Activated CD4-positive, alpha-beta memory T cell treated with anti-CD3 and anti-CD28 coated beads, Interleukin-2, amount 10 ng/mL, durations not matched to agents 7 days and 5 days (primary cell): ENCODE measurements at regions not wholly inside any gene's neighbourhood (a gene's known extent, or its start where the extent isn't known, plus 50 kb on each side); places are given as distances from the start of the nearest gene placed in this dataset.

Experiments used
- CTCF ChIA-PET: fragments of 350-600 bp; sonication (Branson Sonifier 250); formaldehyde crosslinking; loops from one replicate; lab custom pipeline; 2021; ENCODE audit warnings: antibody characterized with exemption, inconsistent platforms; lab: Charles Lee
- POLR2A ChIA-PET: fragments of 350-600 bp; sonication (Branson Sonifier 250); formaldehyde crosslinking; loops from one replicate; lab custom pipeline; 2021; ENCODE audit warnings: antibody characterized with exemption; lab: Charles Lee
- DNase-seq: peaks from one replicate; pipeline ENCODE4 v3.0.0-alpha.2; 2020
- H3K27ac Mint-ChIP-seq: one replicate; pipeline ENCODE4 v1.8.0; 2021; ENCODE audit warnings: mild to moderate bottlenecking, mixed read lengths
- H3K27me3 Mint-ChIP-seq: one replicate; pipeline ENCODE4 v1.8.0; 2021; ENCODE audit warnings: mixed read lengths
- H3K36me3 Mint-ChIP-seq: one replicate; pipeline ENCODE4 v1.8.0; 2021; ENCODE audit warnings: low read depth, mixed read lengths
- H3K4me1 Mint-ChIP-seq: one replicate; pipeline ENCODE4 v1.8.0; 2021; ENCODE audit warnings: mixed read lengths
- H3K4me3 Mint-ChIP-seq: one replicate; pipeline ENCODE4 v1.8.0; 2021; ENCODE audit warnings: mild to moderate bottlenecking, mixed read lengths
- H3K9me3 Mint-ChIP-seq: one replicate; pipeline ENCODE4 v1.8.0; 2021; ENCODE audit warnings: mixed read lengths

- Mint-ChIP-seq H3K27me3 (no peaks in the 10 kb centered on the region), H3K9me3 (no peaks in the 10 kb centered on the region), H3K4me3 (no peak overlapping the region), H3K27ac (no peak overlapping the region), H3K36me3 (no peaks in the 10 kb centered on the region), H3K4me1 (no peaks in the 10 kb centered on the region)
- DNase-seq, result no peak
- ChIA-PET POLR2A (no interaction called here), CTCF (no interaction called here)
These were observed 77.1 kb upstream of the CACNA2D3 start for GRCh38 chr3:54045061-54045815.

GRCh38 chr3:54042259-54042823, 80.0 kb upstream of the CACNA2D3 start:
- H3K4me3 Mint-ChIP-seq, result no peak overlapping the region
- DNase-seq, result no peak
- ChIA-PET POLR2A (no interaction called here), CTCF (no interaction called here)
- no peaks in the 10 kb centered on the region for H3K36me3 Mint-ChIP-seq
- no peak overlapping the region for H3K27ac Mint-ChIP-seq
- no peaks in the 10 kb centered on the region for H3K27me3 Mint-ChIP-seq
- H3K4me1 Mint-ChIP-seq, result no peaks in the 10 kb centered on the region
- no peaks in the 10 kb centered on the region for H3K9me3 Mint-ChIP-seq

GRCh38 chr3:54040476-54040875, 81.9 kb upstream of the CACNA2D3 start:
- no peak for DNase-seq
- no peaks in the 10 kb centered on the region for H3K27me3 Mint-ChIP-seq
- POLR2A ChIA-PET, result no interaction called here
- no peaks in the 10 kb centered on the region for H3K4me1 Mint-ChIP-seq
- H3K9me3 Mint-ChIP-seq, result no peaks in the 10 kb centered on the region
- H3K36me3 Mint-ChIP-seq, result no peaks in the 10 kb centered on the region
- CTCF ChIA-PET, result no interaction called here
- no peak overlapping the region for H3K27ac Mint-ChIP-seq
- no peak overlapping the region for H3K4me3 Mint-ChIP-seq

- ChIA-PET CTCF (no interaction called here), POLR2A (no interaction called here)
- Mint-ChIP-seq H3K4me1 (no peaks in the 10 kb centered on the region), H3K27ac (no peak overlapping the region), H3K27me3 (no peaks in the 10 kb centered on the region), H3K9me3 (no peaks in the 10 kb centered on the region), H3K36me3 (no peaks in the 10 kb centered on the region), H3K4me3 (no peak overlapping the region)
- no peak for DNase-seq
These were observed 84.0 kb upstream of the CACNA2D3 start for GRCh38 chr3:54038391-54038790.

- no peaks in the 10 kb centered on the region for H3K9me3 Mint-ChIP-seq
- H3K4me1 Mint-ChIP-seq, result no peaks in the 10 kb centered on the region
- no peak overlapping the region for H3K27ac Mint-ChIP-seq
- no peaks in the 10 kb centered on the region for H3K36me3 Mint-ChIP-seq
- H3K27me3 Mint-ChIP-seq, result no peaks in the 10 kb centered on the region
- CTCF ChIA-PET, result no interaction called here
- POLR2A ChIA-PET, result no interaction called here
- DNase-seq, result no peak
- H3K4me3 Mint-ChIP-seq, result no peak overlapping the region
These were observed 85.8 kb upstream of the CACNA2D3 start for GRCh38 chr3:54036543-54036942.

GRCh38 chr3:54034971-54035370, 87.4 kb upstream of the CACNA2D3 start:
- no peaks in the 10 kb centered on the region for H3K4me1 Mint-ChIP-seq
- H3K27ac Mint-ChIP-seq, result no peak overlapping the region
- H3K36me3 Mint-ChIP-seq, result no peaks in the 10 kb centered on the region
- no peak for DNase-seq
- H3K4me3 Mint-ChIP-seq, result no peak overlapping the region
- H3K9me3 Mint-ChIP-seq, result no peaks in the 10 kb centered on the region
- CTCF ChIA-PET, result no interaction called here
- POLR2A ChIA-PET, result no interaction called here
- H3K27me3 Mint-ChIP-seq, result no peaks in the 10 kb centered on the region

- Mint-ChIP-seq H3K4me3 (no peak overlapping the region), H3K27me3 (no peaks in the 10 kb centered on the region), H3K27ac (no peak overlapping the region), H3K36me3 (no peaks in the 10 kb centered on the region), H3K4me1 (no peaks in the 10 kb centered on the region), H3K9me3 (no peaks in the 10 kb centered on the region)
- CTCF ChIA-PET, result no interaction called here
- POLR2A ChIA-PET, result no interaction called here
- DNase-seq, result no peak
These were observed 88.6 kb upstream of the CACNA2D3 start for GRCh38 chr3:54033761-54034160.

GRCh38 chr3:54032598-54032997, 89.8 kb upstream of the CACNA2D3 start:
- no peak overlapping the region for H3K4me3 Mint-ChIP-seq
- no peak for DNase-seq
- H3K9me3 Mint-ChIP-seq, result no peaks in the 10 kb centered on the region
- no peaks in the 10 kb centered on the region for H3K36me3 Mint-ChIP-seq
- CTCF ChIA-PET, result no interaction called here
- no peak overlapping the region for H3K27ac Mint-ChIP-seq
- POLR2A ChIA-PET, result no interaction called here
- no peaks in the 10 kb centered on the region for H3K27me3 Mint-ChIP-seq
- H3K4me1 Mint-ChIP-seq, result no peaks in the 10 kb centered on the region

- Mint-ChIP-seq H3K9me3 (no peaks in the 10 kb centered on the region), H3K36me3 (no peaks in the 10 kb centered on the region), H3K27ac (no peak overlapping the region), H3K27me3 (no peaks in the 10 kb centered on the region), H3K4me1 (no peaks in the 10 kb centered on the region), H3K4me3 (no peak overlapping the region)
- ChIA-PET POLR2A (no interaction called here), CTCF (no interaction called here)
- no peak for DNase-seq
These were observed 94.0 kb upstream of the CACNA2D3 start for GRCh38 chr3:54028372-54028771.

- ChIA-PET POLR2A (no interaction called here), CTCF (no interaction called here)
- no peak overlapping the region for H3K4me3 Mint-ChIP-seq
- no peak for DNase-seq
- H3K4me1 Mint-ChIP-seq, result no peaks in the 10 kb centered on the region
- no peaks in the 10 kb centered on the region for H3K9me3 Mint-ChIP-seq
- no peak overlapping the region for H3K27ac Mint-ChIP-seq
- H3K36me3 Mint-ChIP-seq, result no peaks in the 10 kb centered on the region
- peaks cover 3% of the 10 kb centered on the region for H3K27me3 Mint-ChIP-seq
These were observed 95.8 kb upstream of the CACNA2D3 start for GRCh38 chr3:54026543-54026942.

- no peaks in the 10 kb centered on the region for H3K4me1 Mint-ChIP-seq
- CTCF ChIA-PET, result no interaction called here
- no peak for DNase-seq
- H3K36me3 Mint-ChIP-seq, result no peaks in the 10 kb centered on the region
- no peak overlapping the region for H3K4me3 Mint-ChIP-seq
- no peaks in the 10 kb centered on the region for H3K9me3 Mint-ChIP-seq
- POLR2A ChIA-PET, result no interaction called here
- H3K27me3 Mint-ChIP-seq, result peaks cover 3% of the 10 kb centered on the region
- no peak overlapping the region for H3K27ac Mint-ChIP-seq
These were observed 101.3 kb upstream of the CACNA2D3 start for GRCh38 chr3:54021071-54021470.

- Mint-ChIP-seq H3K36me3 (no peaks in the 10 kb centered on the region), H3K27ac (no peak overlapping the region), H3K9me3 (no peaks in the 10 kb centered on the region), H3K4me1 (no peaks in the 10 kb centered on the region), H3K27me3 (peaks cover 3% of the 10 kb centered on the region), H3K4me3 (no peak overlapping the region)
- DNase-seq, result no peak
- CTCF ChIA-PET, result no interaction called here
- POLR2A ChIA-PET, result no interaction called here
These were observed 101.9 kb upstream of the CACNA2D3 start for GRCh38 chr3:54020436-54020835.

- Mint-ChIP-seq H3K36me3 (no peaks in the 10 kb centered on the region), H3K4me3 (no peak overlapping the region), H3K9me3 (no peaks in the 10 kb centered on the region), H3K27ac (no peak overlapping the region), H3K27me3 (no peaks in the 10 kb centered on the region), H3K4me1 (no peaks in the 10 kb centered on the region)
- DNase-seq, result no peak
- ChIA-PET CTCF (no interaction called here), POLR2A (no interaction called here)
These were observed 108.3 kb upstream of the CACNA2D3 start for GRCh38 chr3:54014067-54014466.

GRCh38 chr3:54008744-54009143, 113.6 kb upstream of the CACNA2D3 start:
- Mint-ChIP-seq H3K27ac (no peak overlapping the region), H3K9me3 (no peaks in the 10 kb centered on the region), H3K36me3 (no peaks in the 10 kb centered on the region), H3K4me3 (no peak overlapping the region), H3K27me3 (no peaks in the 10 kb centered on the region), H3K4me1 (no peaks in the 10 kb centered on the region)
- no peak for DNase-seq
- POLR2A ChIA-PET, result no interaction called here
- CTCF ChIA-PET, result no interaction called here
